PC-9 (cell line): ENCODE measurements at regions not wholly inside any gene's neighbourhood (a gene's known extent, or its start where the extent isn't known, plus 50 kb on each side); places are given as distances from the start of the nearest gene placed in this dataset.

Source experiments
- BruUV-seq: library from RNA; stranded (reverse); fragments of 400-500 nt; replicated peaks from 2 replicates; lab custom pipeline; 2021; lab: Mats Ljungman, UMichigan
- CTCF ChIA-PET: fragments of 300-600 bp; sonication (Branson Sonifier 250); formaldehyde crosslinking; loops from one replicate; lab custom pipeline; 2022; ENCODE audit warnings: antibody characterized with exemption; lab: Charles Lee
- POLR2A ChIA-PET: fragments of 300-600 bp; sonication (Branson Sonifier 250); formaldehyde crosslinking; loops from one replicate; lab custom pipeline; 2022; ENCODE audit warnings: antibody characterized with exemption; ENCODE audit not compliant: unreplicated experiment; lab: Charles Lee
- DNase-seq, 2 experiments: peaks; one replicate each; pipeline versions ENCODE4 v3.0.0 to v3.0.0-alpha.2; 2015 to 2022; ENCODE audit warnings: mixed read lengths in 1 of 2
- H2AFZ ChIP-seq: fragments of 200-600 bp; sonication (generic); 2 replicates; pipeline ENCODE4 v1.8.1; 2017; ENCODE audit warnings: antibody characterized with exemption
- H3F3A ChIP-seq: fragments of 200-600 bp; sonication (generic); 2 replicates; pipeline ENCODE4 v1.8.1; 2017; ENCODE audit warnings: antibody characterized with exemption, mild to moderate bottlenecking, low read depth; ENCODE audit not compliant: insufficient read depth
- H3K27ac ChIP-seq: fragments of 200-600 bp; sonication (generic); 2 replicates; pipeline ENCODE4 v1.6.1; 2016; ENCODE audit warnings: mixed run types
- H3K27me3 ChIP-seq: fragments of 200-600 bp; sonication (generic); 2 replicates; pipeline ENCODE4 v1.6.1; 2016; ENCODE audit warnings: low read depth, mixed run types; ENCODE audit not compliant: insufficient read depth
- H3K36me3 ChIP-seq: fragments of 200-600 bp; sonication (generic); 2 replicates; pipeline ENCODE4 v1.6.1; 2016; ENCODE audit warnings: low read depth, mixed run types
- H3K4me1 ChIP-seq: fragments of 200-600 bp; sonication (generic); replicated peaks from 2 replicates; pipeline ENCODE4 v1.6.1; 2016; ENCODE audit warnings: mixed run types; ENCODE audit not compliant: insufficient read depth
- H3K4me2 ChIP-seq: fragments of 200-600 bp; sonication (generic); 2 replicates; pipeline ENCODE4 v1.6.1; 2017; ENCODE audit warnings: mixed run types
- H3K4me3 ChIP-seq: fragments of 200-600 bp; sonication (generic); 2 replicates; pipeline ENCODE4 v1.6.1; 2016; ENCODE audit warnings: mixed run types
- H3K79me2 ChIP-seq: fragments of 200-600 bp; sonication (generic); 2 replicates; pipeline ENCODE4 v1.6.1; 2017; ENCODE audit warnings: low read depth, mixed run types
- H3K9me2 ChIP-seq: fragments of 200-600 bp; sonication (generic); 2 replicates; pipeline ENCODE4 v1.8.1; 2017; ENCODE audit warnings: mild to moderate bottlenecking; ENCODE audit not compliant: insufficient read depth
- H3K9me3 ChIP-seq: fragments of 200-600 bp; sonication (generic); 2 replicates; pipeline ENCODE4 v1.8.1; 2016; ENCODE audit warnings: low read depth; ENCODE audit not compliant: insufficient read depth
- H4K20me1 ChIP-seq: fragments of 200-600 bp; sonication (generic); 2 replicates; pipeline ENCODE4 v1.8.1; 2017; ENCODE audit not compliant: insufficient read depth
- EZH2 ChIP-seq: fragments of 200-600 bp; sonication (generic); IDR thresholded peaks from 2 replicates; pipeline ENCODE4 v1.8.0; 2017; ENCODE audit warnings: antibody characterized with exemption, low read depth
- intact Hi-C: fragments of 100-400 bp; cut with micrococcal nuclease; formaldehyde crosslinking; loops from one replicate; pipeline ENCODE4 v1.10.0; 2022; ENCODE audit not compliant: unreplicated experiment
- TF ChIP-seq, protein P1 (sequence below): fragments of 200-600 bp; sonication (generic); conservative IDR thresholded peaks from 2 replicates; pipeline ENCODE4 v1.6.1; 2017; ENCODE audit warnings: mixed run types, antibody characterized with exemption, mild to moderate bottlenecking, moderate library complexity

DNA sequence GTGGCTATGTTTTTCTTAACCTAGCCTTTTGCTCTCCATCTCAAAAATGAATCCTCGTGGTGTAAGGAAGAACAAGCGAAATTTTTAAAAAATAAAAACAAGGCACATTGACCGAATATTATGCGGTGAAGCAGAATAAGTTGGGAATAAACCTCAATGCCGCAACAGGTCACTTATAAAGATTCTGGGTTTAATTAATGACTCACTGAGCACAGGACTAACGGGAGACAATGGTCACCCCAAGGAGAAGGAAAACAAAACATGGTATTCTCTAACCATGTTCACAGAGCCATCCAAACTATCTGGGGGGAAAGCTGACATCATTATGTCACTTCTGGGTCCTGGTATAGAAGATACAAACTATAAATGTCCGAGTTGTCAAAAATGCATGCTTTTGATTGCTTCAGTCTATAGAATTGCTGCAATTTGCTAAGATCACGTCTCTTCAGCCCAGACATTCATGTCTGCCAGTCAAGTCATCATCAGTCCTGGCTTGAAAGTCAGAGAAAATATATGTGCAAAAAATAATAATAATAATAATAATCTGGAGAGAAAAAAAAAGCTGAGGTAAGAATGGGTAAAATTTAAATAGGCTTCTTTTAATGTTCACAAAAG is 280.6 kb downstream of the NR2F1-AS1 start:
- Histone ChIP-seq H3K9me2 (no peaks in the 10 kb centered on the region), H3K27me3 (no peaks in the 10 kb centered on the region), H2AFZ (no peak overlapping the region), H3K79me2 (no peaks in the 10 kb centered on the region), H3K9me3 (no peaks in the 10 kb centered on the region; the same call in 1 of the 2 replicates), H3K36me3 (no peaks in the 10 kb centered on the region), H3K4me3 (no peak overlapping the region), H4K20me1 (no peaks in the 10 kb centered on the region), H3K4me1 (peaks cover 9% of the 10 kb centered on the region), H3K4me2 (no peak overlapping the region), H3K27ac (no peak overlapping the region), H3F3A (no peaks in the 10 kb centered on the region)
- ChIA-PET POLR2A (no interaction called here), CTCF (no interaction called here)
- no TSS peak for BruUV-seq
- TF ChIP-seq, protein P1, sequence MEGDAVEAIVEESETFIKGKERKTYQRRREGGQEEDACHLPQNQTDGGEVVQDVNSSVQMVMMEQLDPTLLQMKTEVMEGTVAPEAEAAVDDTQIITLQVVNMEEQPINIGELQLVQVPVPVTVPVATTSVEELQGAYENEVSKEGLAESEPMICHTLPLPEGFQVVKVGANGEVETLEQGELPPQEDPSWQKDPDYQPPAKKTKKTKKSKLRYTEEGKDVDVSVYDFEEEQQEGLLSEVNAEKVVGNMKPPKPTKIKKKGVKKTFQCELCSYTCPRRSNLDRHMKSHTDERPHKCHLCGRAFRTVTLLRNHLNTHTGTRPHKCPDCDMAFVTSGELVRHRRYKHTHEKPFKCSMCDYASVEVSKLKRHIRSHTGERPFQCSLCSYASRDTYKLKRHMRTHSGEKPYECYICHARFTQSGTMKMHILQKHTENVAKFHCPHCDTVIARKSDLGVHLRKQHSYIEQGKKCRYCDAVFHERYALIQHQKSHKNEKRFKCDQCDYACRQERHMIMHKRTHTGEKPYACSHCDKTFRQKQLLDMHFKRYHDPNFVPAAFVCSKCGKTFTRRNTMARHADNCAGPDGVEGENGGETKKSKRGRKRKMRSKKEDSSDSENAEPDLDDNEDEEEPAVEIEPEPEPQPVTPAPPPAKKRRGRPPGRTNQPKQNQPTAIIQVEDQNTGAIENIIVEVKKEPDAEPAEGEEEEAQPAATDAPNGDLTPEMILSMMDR, result no peak
- TF ChIP-seq EZH2, result no peak
- DNase-seq, result no peak
- intact Hi-C loops, result no loop called here

DNA sequence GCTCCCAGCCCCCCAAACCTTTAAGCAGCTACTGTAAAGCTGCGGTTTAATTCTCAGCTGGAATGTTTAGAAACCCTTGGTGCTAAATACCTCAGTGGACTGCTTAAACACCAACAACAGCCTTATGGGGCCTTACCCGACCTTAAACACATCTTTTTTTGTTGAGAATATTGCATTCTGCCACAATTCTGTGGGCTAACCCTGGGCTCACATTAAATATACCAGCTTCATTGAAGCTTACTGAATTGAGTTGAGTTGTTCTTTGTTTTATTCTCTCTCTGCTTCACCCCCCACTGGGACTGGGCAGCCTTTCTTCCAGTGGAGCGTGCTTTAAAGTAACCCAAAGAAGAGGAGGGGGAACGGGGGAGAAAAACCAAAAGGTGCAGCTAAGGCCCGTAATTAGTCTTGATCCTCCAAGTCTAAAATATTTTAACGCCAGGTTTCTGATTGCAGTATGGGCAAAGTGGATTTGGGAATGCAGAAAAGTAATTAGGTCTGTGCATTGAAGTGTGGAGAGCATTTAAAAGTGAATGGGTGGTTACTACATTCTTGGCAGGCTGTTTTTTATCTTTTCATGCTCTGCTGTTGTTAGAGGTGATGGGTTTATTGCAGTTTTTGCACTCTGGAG is 281.2 kb downstream of the NR2F1-AS1 start:
- H3K9me3 ChIP-seq, result no peaks in the 10 kb centered on the region; the same call in 1 of the 2 replicates
- no peak overlapping the region for H3K4me2 ChIP-seq
- DNase-seq, result no peak
- BruUV-seq, result no TSS peak
- H4K20me1 ChIP-seq, result no peaks in the 10 kb centered on the region
- no peak overlapping the region for H3K4me3 ChIP-seq
- intact Hi-C loops, result loop anchor here (10.0 kb wide), 1 partner anchor 135 kb away; no protein-coding TSS in a partner anchor
- ChIA-PET POLR2A (no interaction called here), CTCF (no interaction called here)
- no peak overlapping the region for H2AFZ ChIP-seq
- H3F3A ChIP-seq, result peaks cover 5% of the 10 kb centered on the region
- no peaks in the 10 kb centered on the region for H3K9me2 ChIP-seq
- H3K36me3 ChIP-seq, result no peaks in the 10 kb centered on the region
- no peak overlapping the region for H3K27ac ChIP-seq
- no peaks in the 10 kb centered on the region for H3K79me2 ChIP-seq
- no peaks in the 10 kb centered on the region for H3K27me3 ChIP-seq
- H3K4me1 ChIP-seq, result peaks cover 16% of the 10 kb centered on the region
- no peak for TF ChIP-seq EZH2
- TF ChIP-seq, protein P1, result no peak

DNA sequence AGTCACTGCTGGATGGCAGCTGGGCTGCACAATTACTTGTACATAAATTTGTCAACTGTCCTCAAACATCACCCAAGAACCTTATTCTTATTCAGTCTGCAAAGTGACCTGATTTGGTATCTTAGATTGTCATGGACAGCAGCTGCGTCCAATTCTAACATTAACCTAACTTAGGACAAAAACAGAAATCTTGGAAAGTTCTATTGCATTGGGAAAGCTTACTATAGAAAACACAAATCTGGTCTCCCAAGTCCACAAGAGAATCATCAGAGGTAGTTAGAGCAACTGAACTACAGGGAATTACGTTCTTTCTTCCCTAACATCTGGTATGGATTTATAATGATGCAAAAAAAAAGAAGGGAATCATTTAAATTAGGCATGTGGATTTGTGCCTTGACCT is 283.9 kb downstream of the NR2F1-AS1 start:
- Histone ChIP-seq H3K4me1 (peaks cover 31% of the 10 kb centered on the region), H3K27me3 (no peaks in the 10 kb centered on the region), H3K4me3 (no peak overlapping the region), H3K27ac (no peak overlapping the region), H3K9me2 (no peaks in the 10 kb centered on the region), H2AFZ (no peak overlapping the region), H3K79me2 (no peaks in the 10 kb centered on the region), H3K9me3 (no peaks in the 10 kb centered on the region; the same call in 1 of the 2 replicates), H3F3A (peaks cover 15% of the 10 kb centered on the region), H3K4me2 (no peak overlapping the region), H4K20me1 (no peaks in the 10 kb centered on the region), H3K36me3 (no peaks in the 10 kb centered on the region)
- BruUV-seq, result no TSS peak
- no peak for DNase-seq
- intact Hi-C loops, result loop anchor here (10.0 kb wide), 1 partner anchor 132 kb away; no protein-coding TSS in a partner anchor
- TF ChIP-seq, protein P1, result no peak
- no peak for TF ChIP-seq EZH2
- CTCF ChIA-PET, result no interaction called here
- POLR2A ChIA-PET, result no interaction called here
